Liver (tissue), 3 donors: ENCODE measurements at regions not wholly inside any gene's neighbourhood (a gene's known extent, or its start where the extent isn't known, plus 50 kb on each side); places are given as distances from the start of the nearest gene placed in this dataset.

Experiments
- ATF3 ChIP-seq: IDR thresholded peaks from 2 replicates; pipeline ENCODE4 v1.6.1; 2016; ENCODE audit warnings: antibody characterized with exemption
- CTCF ChIP-seq: fragments of 150-350 bp; IDR thresholded peaks from 2 replicates; pipeline ENCODE4 v1.5.1; 2017; ENCODE audit warnings: improper control_type of control experiment, low read depth, low read length; ENCODE audit not compliant: missing input control
- EGR1 ChIP-seq, 2 donors: IDR thresholded peaks; 2 replicates each; pipeline ENCODE4 v1.6.1; 2016 to 2018; ENCODE audit warnings: antibody characterized with exemption in 2 of 2, low read depth in 2 of 2
- FOXA2 ChIP-seq: IDR thresholded peaks from 2 replicates; pipeline ENCODE4 v1.6.1; 2016; ENCODE audit warnings: antibody characterized with exemption
- HNF4G ChIP-seq: IDR thresholded peaks from 2 replicates; pipeline ENCODE4 v1.6.1; 2016; ENCODE audit warnings: antibody characterized with exemption
- JUND ChIP-seq, 2 donors: IDR thresholded peaks; 2 replicates each; pipeline ENCODE4 v1.6.1; 2016; ENCODE audit warnings: antibody characterized with exemption in 2 of 2
- MAX ChIP-seq: IDR thresholded peaks from 2 replicates; pipeline ENCODE4 v1.6.1; 2016; ENCODE audit warnings: antibody characterized with exemption
- RAD21 ChIP-seq, 2 donors: IDR thresholded peaks; 2 replicates each; pipeline ENCODE4 v1.6.1; 2016; ENCODE audit warnings: antibody characterized with exemption in 2 of 2, mild to moderate bottlenecking in 2 of 2
- REST ChIP-seq: IDR thresholded peaks from 2 replicates; pipeline ENCODE4 v1.6.1; 2016; ENCODE audit warnings: antibody characterized with exemption, mild to moderate bottlenecking
- RXRA ChIP-seq, 2 donors: IDR thresholded peaks; 2 replicates each; pipeline ENCODE4 v1.6.1; 2017 to 2018; ENCODE audit warnings: antibody characterized with exemption in 2 of 2, mild to moderate bottlenecking in 1 of 2
- SP1 ChIP-seq: IDR thresholded peaks from 2 replicates; pipeline ENCODE4 v1.6.1; 2018; ENCODE audit warnings: antibody characterized with exemption, mild to moderate bottlenecking
- TAF1 ChIP-seq: conservative IDR thresholded peaks from 2 replicates; pipeline ENCODE4 v1.6.1; 2016; ENCODE audit warnings: antibody characterized with exemption, mild to moderate bottlenecking
- YY1 ChIP-seq: IDR thresholded peaks from 2 replicates; pipeline ENCODE4 v1.6.1; 2016; ENCODE audit warnings: antibody characterized with exemption, mild to moderate bottlenecking
- ZBTB33 ChIP-seq: IDR thresholded peaks from 2 replicates; pipeline ENCODE4 v1.6.1; 2016; ENCODE audit warnings: antibody characterized with exemption
- donor health status: healthy.
- donor health status: healthy.

- no peak for TF ChIP-seq JUND (IDR thresholded peaks at IDR 0.05)
- no peak for TF ChIP-seq MAX
- TF ChIP-seq CTCF: no peak
- no peak for TF ChIP-seq TAF1
- TF ChIP-seq FOXA2: no peak
- no peak for TF ChIP-seq ZBTB33
- no peak for TF ChIP-seq REST
- TF ChIP-seq HNF4G: no peak
- no peak for TF ChIP-seq YY1
- TF ChIP-seq EGR1 (IDR thresholded peaks at IDR 0.05; ENCODE audit: low read depth in 2 of 2): no peak
- no peak for TF ChIP-seq ATF3
- no peak for TF ChIP-seq RAD21 (IDR thresholded peaks at IDR 0.05)
- TF ChIP-seq RXRA (IDR thresholded peaks at IDR 0.05): no peak
- TF ChIP-seq SP1: no peak
Measured at GRCh38 chr2:234708091-234708683, 211.3 kb upstream of the ARL4C start.
